ENCODE measurements at regions not wholly inside any gene's neighbourhood (a gene's known extent, or its start where the extent isn't known, plus 50 kb on each side); places are given as distances from the start of the nearest gene placed in this dataset.
"Not testable (repeated sequence)": the region's sequence is repeated elsewhere in the genome, so short reads cannot be mapped to it uniquely, and the experiment has no call there.

- Histone ChIP-seq H3K27me3 (no peaks in the 10 kb centered on the region), H3K27ac (no peak overlapping the region), H3K9me3 (peaks cover 0 to 33% (median 3%) of the 10 kb centered on the region in 11 donors), H3K4me3 (no peak overlapping the region), H3K36me3 (no peaks in the 10 kb centered on the region), H3K4me1 (no peaks in the 10 kb centered on the region)
- TF ChIP-seq CTCF (IDR thresholded peaks at IDR 0.05) = no peak
- 36 to 44% methylated on average over 2 of the region's 2 CpGs for WGBS, 2 donors
- intact Hi-C loops (cut with DNase I) = no loop called here
- DNase-seq (no peak), ATAC-seq (no peak)
Observed at GRCh38 chr2:153584244-153584643, 105.7 kb upstream of the RPRM start.

DNA sequence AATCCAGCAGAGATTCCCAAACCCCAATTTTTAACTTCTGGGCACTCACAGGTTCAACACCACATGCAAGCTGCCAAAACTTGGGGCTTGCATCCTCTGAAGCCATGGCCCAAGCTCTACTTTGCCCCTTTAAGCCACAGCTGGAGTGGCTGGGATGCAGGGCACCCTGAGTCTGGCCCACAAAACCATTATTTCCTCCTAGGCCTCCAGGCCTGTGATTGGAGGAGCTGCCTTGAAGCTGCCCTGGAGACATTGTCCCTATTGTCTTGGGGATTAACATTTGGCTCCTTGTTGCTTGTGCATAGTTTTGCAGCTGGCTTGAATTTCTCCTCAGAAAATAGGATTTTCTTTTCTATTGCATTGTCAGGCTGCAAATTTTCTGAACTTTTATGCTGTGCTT is 109.8 kb upstream of the RPRM start:
- H3K4me3 ChIP-seq = no peak overlapping the region
- no peak for ATAC-seq
- no peak for DNase-seq
- no peak for TF ChIP-seq CTCF (IDR thresholded peaks at IDR 0.05)
- H3K27me3 ChIP-seq = no peaks in the 10 kb centered on the region
- intact Hi-C loops (cut with DNase I) = no loop called here
- no peaks in the 10 kb centered on the region for H3K4me1 ChIP-seq
- no peaks in the 10 kb centered on the region for H3K36me3 ChIP-seq
- no peak overlapping the region for H3K27ac ChIP-seq
- H3K9me3 ChIP-seq = peaks cover 0 to 49% (median 9%) of the 10 kb centered on the region in 11 donors

DNA sequence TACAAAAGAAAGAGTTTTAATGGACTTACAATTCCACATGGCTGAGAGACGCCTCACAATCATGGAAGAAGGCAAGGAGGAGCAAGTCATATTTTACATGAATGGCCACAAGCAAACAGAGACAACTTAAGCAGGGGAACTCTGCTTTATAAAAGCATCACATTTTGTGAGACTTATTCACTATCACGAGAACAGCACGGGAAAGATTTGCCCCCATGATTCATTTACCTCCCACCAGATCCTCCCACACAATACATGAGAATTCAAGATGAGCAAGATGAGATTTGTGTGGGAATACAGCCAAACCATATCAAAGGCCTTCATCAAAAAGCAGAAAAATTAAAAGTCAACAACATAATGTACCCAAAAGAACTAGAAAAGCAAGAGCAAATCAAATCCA is 111.0 kb upstream of the RPRM start:
- WGBS, 2 donors = 85 to 89% methylated on average over 3 of the region's 3 CpGs

GRCh38 chr2:153593086-153593485 is 114.5 kb upstream of the RPRM start:
- WGBS, 2 donors = 82 to 85% methylated on average over 6 of the region's 6 CpGs
- DNase-seq; intact Hi-C loops (cut with DNase I); H3K4me1 ChIP-seq; H3K27me3 ChIP-seq; ATAC-seq; H3K4me3 ChIP-seq; H3K36me3 ChIP-seq; H3K27ac ChIP-seq: not testable (repeated sequence)
- H3K9me3 ChIP-seq = peaks cover 0 to 30% (median 3%) of the 10 kb centered on the region in 11 donors

More for the DNA sequence above, 111.0 kb upstream of the RPRM start:
- H3K4me3 ChIP-seq = no peak overlapping the region
- TF ChIP-seq CTCF (IDR thresholded peaks at IDR 0.05) = no peak
- H3K4me1 ChIP-seq = no peaks in the 10 kb centered on the region
- peaks cover 0 to 49% (median 9%) of the 10 kb centered on the region in 11 donors for H3K9me3 ChIP-seq
- H3K36me3 ChIP-seq = no peaks in the 10 kb centered on the region
- intact Hi-C loops (cut with DNase I) = loop anchor here in 1 of 10 donors (1.0 kb wide), 1 partner anchor 38 kb away; no protein-coding TSS in a partner anchor
- H3K27ac ChIP-seq = no peak overlapping the region
- ATAC-seq = no peak
- no peaks in the 10 kb centered on the region for H3K27me3 ChIP-seq
- no peak for DNase-seq

DNA sequence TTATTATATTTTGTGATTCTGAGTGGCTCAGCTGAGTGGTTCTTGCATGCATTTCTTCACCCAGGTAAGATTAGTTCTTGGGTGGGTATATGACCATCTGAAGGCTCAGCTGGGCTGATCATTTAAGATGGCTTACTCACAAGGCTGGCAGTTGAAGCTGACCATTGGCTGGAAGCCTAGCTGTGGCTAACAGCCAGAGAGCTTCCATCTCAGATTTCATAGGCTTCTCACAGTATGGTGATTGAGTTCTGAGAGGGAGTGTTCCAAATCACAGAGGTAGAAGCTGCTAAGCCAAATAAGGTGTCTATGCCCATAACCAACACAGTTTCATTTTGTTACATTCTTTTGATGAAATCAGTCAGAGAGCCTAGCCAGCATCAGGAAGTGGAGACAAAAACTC is 117.4 kb upstream of the RPRM start:
- TF ChIP-seq CTCF (IDR thresholded peaks at IDR 0.05) = no peak
- peaks cover 0 to 11% (median 0%) of the 10 kb centered on the region in 11 donors for H3K9me3 ChIP-seq
- no peak overlapping the region for H3K27ac ChIP-seq
- no peak overlapping the region for H3K4me3 ChIP-seq
- ATAC-seq (no peak), DNase-seq (no peak)
- H3K36me3 ChIP-seq = no peaks in the 10 kb centered on the region
- no peaks in the 10 kb centered on the region for H3K4me1 ChIP-seq
- no peaks in the 10 kb centered on the region for H3K27me3 ChIP-seq
- intact Hi-C loops (cut with DNase I) = no loop called here

Measured in heart right ventricle (tissue), 16 donors.